ENCODE measurements at regions not wholly inside any gene's neighbourhood (a gene's known extent, or its start where the extent isn't known, plus 50 kb on each side); places are given as distances from the start of the nearest gene placed in this dataset.

GRCh38 chr3:175988401-175988800 lies 1129.3 kb downstream of the NAALADL2 start:
- Histone ChIP-seq H3K4me3 (no peak overlapping the region), H3K27ac (no peak overlapping the region)
- TF ChIP-seq CTCF (IDR thresholded peaks at IDR 0.05) = no peak
- no peak for DNase-seq (ENCODE audit: low spot score)

- DNase-seq (ENCODE audit: low spot score) = no peak
- H3K4me3 ChIP-seq = no peak overlapping the region
Measured at GRCh38 chr3:175985781-175986180, 1126.6 kb downstream of the NAALADL2 start.

GRCh38 chr3:175983379-175983778 lies 1124.2 kb downstream of the NAALADL2 start:
- H3K4me3 ChIP-seq = no peak overlapping the region
- DNase-seq (ENCODE audit: low spot score) = no peak
- no peak for TF ChIP-seq CTCF (IDR thresholded peaks at IDR 0.05)
- H3K27ac ChIP-seq = no peak overlapping the region

More at GRCh38 chr3:175985781-175986180, 1126.6 kb downstream of the NAALADL2 start:
- no peak overlapping the region for H3K27ac ChIP-seq
- no peak for TF ChIP-seq CTCF (IDR thresholded peaks at IDR 0.05)

- DNase-seq (ENCODE audit: low spot score) = no peak
- no peak for TF ChIP-seq CTCF (IDR thresholded peaks at IDR 0.05)
- Histone ChIP-seq H3K27ac (no peak overlapping the region), H3K4me3 (no peak overlapping the region)
Measured at GRCh38 chr3:175980486-175981090, 1121.5 kb downstream of the NAALADL2 start.

- Histone ChIP-seq H3K27ac (no peak overlapping the region), H3K4me3 (no peak overlapping the region)
- no peak for DNase-seq (ENCODE audit: low spot score)
- no peak for TF ChIP-seq CTCF (IDR thresholded peaks at IDR 0.05)
Measured at GRCh38 chr3:175977968-175978752, 1119.0 kb downstream of the NAALADL2 start.

GRCh38 chr3:175969456-175969855 lies 1110.3 kb downstream of the NAALADL2 start:
- Histone ChIP-seq H3K4me3 (no peak overlapping the region), H3K27ac (no peak overlapping the region)
- DNase-seq (ENCODE audit: low spot score) = no peak
- no peak for TF ChIP-seq CTCF (IDR thresholded peaks at IDR 0.05)

GRCh38 chr3:175965036-175965435 lies 1105.9 kb downstream of the NAALADL2 start:
- no peak for DNase-seq (ENCODE audit: low spot score)
- Histone ChIP-seq H3K27ac (no peak overlapping the region), H3K4me3 (no peak overlapping the region)
- no peak for TF ChIP-seq CTCF (IDR thresholded peaks at IDR 0.05)
